OCI-LY3 (cell line): ENCODE measurements at regions not wholly inside any gene's neighbourhood (a gene's known extent, or its start where the extent isn't known, plus 50 kb on each side); places are given as distances from the start of the nearest gene placed in this dataset.

Source experiments
- EZH2phosphoT487 ChIP-seq: fragments of 200-600 bp; shearing (Covaris generic); IDR thresholded peaks from 2 replicates; pipeline ENCODE4 v1.6.1; 2018; ENCODE audit warnings: antibody characterized with exemption, mixed run types, low read depth
- TF ChIP-seq, protein P1 (sequence below): fragments of 200-600, 300-600 bp; sonication (generic); IDR thresholded peaks from 2 replicates; pipeline ENCODE4 v1.5.1; 2014; ENCODE audit warnings: antibody characterized with exemption, low read length, low read depth

GRCh38 chr4:82267506-82267905, 106.3 kb downstream of the HNRNPD start:
- TF ChIP-seq, protein P1, sequence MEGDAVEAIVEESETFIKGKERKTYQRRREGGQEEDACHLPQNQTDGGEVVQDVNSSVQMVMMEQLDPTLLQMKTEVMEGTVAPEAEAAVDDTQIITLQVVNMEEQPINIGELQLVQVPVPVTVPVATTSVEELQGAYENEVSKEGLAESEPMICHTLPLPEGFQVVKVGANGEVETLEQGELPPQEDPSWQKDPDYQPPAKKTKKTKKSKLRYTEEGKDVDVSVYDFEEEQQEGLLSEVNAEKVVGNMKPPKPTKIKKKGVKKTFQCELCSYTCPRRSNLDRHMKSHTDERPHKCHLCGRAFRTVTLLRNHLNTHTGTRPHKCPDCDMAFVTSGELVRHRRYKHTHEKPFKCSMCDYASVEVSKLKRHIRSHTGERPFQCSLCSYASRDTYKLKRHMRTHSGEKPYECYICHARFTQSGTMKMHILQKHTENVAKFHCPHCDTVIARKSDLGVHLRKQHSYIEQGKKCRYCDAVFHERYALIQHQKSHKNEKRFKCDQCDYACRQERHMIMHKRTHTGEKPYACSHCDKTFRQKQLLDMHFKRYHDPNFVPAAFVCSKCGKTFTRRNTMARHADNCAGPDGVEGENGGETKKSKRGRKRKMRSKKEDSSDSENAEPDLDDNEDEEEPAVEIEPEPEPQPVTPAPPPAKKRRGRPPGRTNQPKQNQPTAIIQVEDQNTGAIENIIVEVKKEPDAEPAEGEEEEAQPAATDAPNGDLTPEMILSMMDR: no peak
- no peak for TF ChIP-seq EZH2phosphoT487
